SU-DHL-6 (cell line): ENCODE measurements at regions not wholly inside any gene's neighbourhood (a gene's known extent, or its start where the extent isn't known, plus 50 kb on each side); places are given as distances from the start of the nearest gene placed in this dataset.

ENCODE experiments used
- EZH2phosphoT487 ChIP-seq: fragments of 200-600 bp; sonication (generic), shearing (Covaris generic); conservative IDR thresholded peaks from 2 replicates; pipeline ENCODE4 v1.6.1; 2018; ENCODE audit warnings: mild to moderate bottlenecking, antibody characterized with exemption, low read length, moderate library complexity, mixed read lengths
- TF ChIP-seq, protein P1 (sequence below): fragments of 200-600 bp; sonication (generic); IDR thresholded peaks from one replicate; pipeline ENCODE4 v1.5.1; 2017; ENCODE audit warnings: antibody characterized with exemption, mild to moderate bottlenecking, low read length, moderate library complexity; ENCODE audit not compliant: insufficient read depth, poor library complexity, severe bottlenecking

DNA sequence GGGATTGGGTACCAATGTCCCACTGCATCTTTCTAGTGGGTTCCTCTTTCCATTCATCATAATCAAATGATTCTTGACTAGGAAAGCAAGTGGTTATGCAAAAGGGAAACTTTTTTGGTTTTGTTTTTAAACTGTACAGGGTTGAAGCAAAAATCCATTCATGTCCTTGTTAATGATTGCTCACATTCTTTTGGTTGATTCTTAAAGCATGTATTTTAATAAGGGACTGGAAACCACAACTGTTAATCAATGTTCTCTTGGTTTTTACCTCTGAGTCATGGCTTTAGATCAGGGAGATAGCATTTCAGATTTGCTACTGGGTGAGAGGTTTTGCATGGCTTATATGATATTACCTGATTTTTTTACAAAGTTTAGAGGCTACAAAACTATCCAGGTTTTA lies 371.7 kb upstream of the RGMA start:
- TF ChIP-seq, protein P1, sequence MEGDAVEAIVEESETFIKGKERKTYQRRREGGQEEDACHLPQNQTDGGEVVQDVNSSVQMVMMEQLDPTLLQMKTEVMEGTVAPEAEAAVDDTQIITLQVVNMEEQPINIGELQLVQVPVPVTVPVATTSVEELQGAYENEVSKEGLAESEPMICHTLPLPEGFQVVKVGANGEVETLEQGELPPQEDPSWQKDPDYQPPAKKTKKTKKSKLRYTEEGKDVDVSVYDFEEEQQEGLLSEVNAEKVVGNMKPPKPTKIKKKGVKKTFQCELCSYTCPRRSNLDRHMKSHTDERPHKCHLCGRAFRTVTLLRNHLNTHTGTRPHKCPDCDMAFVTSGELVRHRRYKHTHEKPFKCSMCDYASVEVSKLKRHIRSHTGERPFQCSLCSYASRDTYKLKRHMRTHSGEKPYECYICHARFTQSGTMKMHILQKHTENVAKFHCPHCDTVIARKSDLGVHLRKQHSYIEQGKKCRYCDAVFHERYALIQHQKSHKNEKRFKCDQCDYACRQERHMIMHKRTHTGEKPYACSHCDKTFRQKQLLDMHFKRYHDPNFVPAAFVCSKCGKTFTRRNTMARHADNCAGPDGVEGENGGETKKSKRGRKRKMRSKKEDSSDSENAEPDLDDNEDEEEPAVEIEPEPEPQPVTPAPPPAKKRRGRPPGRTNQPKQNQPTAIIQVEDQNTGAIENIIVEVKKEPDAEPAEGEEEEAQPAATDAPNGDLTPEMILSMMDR: no peak
- no peak for TF ChIP-seq EZH2phosphoT487
